NCI-H1048 (cell line): ENCODE measurements at regions not wholly inside any gene's neighbourhood (a gene's known extent, or its start where the extent isn't known, plus 50 kb on each side); places are given as distances from the start of the nearest gene placed in this dataset.

Source experiments
- DNase-seq: peaks from one replicate; lab custom pipeline; 2025; lab: John Stamatoyannopoulos, UW

DNA sequence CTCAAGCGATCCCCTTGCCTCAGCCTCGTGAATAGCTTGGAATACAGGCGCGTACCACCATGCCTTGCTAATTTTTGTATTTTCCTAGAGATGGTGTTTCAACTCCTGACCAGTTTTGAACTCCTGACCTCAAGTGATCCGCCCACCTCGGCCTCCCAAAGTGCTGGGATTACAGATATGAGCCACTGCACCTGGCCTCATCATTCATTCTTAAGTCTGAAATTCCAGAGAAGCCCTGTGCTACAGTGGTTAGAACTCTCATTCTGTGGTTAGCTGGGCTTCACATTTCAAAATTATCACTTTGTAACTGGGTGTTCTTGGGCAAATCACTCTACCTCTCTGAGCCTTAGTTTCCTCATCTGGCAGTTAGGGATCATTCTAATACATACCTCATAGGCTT is 86.1 kb upstream of the POU3F1 start:
- DNase-seq: no peak

DNA sequence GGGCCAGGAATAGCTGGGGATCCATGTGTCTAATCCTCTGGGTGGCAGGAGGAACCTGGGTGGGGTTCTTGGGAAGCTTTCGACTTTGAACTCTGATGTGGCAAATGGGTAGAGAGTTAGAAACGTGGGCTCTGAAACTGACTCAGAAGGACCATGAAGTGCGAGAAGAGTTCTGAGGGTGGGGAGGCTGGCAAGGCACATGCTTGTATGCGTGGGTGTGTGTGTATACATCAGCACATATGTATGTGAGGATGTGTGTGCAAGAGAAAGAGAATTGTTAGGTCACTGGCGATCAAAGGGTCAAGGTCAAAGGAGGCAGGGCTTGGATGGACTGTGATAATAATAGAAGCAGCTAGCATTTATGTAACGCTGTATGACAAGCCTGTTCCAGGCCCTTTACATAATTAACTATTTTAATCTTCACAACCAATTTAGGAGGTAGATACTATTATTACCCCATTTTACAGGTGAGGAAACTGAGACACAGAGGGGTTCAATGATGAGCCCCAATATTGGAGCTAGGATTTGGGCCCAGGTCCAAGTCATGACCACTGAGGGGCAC is 84.5 kb upstream of the POU3F1 start:
- no peak for DNase-seq

DNA sequence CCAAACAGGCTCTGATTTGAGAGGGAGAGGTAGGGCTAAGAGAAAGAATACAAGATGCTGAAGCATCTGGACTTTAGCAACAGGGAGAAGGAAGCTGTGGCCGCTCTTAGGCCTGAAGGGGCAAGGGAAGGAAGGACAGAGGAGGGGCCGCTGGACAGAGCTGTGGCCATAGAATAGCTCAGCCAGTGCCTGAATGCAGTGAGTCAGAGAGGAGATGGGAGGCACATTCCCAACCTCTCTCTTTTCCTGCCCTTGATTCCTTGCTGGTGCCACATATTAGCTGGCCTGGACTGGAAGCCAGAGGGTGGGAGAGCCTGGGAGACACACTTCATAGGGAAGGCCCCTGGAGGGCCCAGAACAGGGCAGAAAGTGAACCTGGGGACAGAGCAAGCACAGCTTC is 83.4 kb upstream of the POU3F1 start:
- no peak for DNase-seq

DNA sequence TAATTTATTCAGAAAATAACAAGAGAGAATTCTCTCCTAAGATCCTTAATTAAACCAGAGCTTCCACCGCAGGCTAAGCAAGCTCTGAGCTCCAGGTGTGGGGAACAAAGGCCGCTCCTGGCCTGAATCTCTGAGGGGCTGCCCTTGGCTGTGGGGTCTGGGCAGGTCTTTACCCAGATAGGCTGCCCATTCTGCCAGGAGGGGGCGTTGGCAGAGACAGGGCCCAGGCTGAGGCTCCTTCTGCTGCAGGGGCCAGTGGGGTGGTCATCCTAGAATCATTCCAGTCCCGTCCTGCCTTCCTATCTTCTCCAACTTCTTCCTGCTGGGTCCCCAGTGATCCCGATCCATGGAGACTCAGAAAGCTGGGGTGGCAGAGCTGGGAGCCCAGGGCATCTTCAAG is 82.9 kb upstream of the POU3F1 start:
- DNase-seq: no peak

DNA sequence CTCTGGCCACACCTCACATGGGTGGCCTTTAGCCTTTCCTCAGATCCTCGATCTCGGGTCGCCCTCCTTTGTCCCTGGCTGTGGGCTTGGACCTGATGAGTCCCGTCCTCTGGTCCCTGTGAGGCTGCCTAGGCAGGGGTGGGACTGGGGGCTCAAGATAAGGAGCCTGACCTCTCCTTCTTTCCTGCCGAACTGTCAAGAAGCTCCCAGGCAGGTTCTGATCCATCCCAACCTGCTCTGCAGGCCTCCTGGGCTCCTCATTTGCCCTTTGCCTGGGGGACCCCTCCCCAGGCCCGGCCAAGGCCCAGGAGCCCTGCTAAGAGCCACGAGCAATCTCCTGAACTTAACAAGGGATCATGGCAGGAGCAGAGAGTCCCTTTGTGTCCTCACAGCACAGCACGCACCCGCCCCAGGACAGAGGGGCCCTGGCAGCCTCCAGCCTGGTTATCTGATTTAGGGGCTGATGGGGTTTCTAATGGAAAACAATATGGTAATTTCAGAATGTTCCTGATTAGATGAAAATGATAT is 82.4 kb upstream of the POU3F1 start:
- DNase-seq: no peak

DNA sequence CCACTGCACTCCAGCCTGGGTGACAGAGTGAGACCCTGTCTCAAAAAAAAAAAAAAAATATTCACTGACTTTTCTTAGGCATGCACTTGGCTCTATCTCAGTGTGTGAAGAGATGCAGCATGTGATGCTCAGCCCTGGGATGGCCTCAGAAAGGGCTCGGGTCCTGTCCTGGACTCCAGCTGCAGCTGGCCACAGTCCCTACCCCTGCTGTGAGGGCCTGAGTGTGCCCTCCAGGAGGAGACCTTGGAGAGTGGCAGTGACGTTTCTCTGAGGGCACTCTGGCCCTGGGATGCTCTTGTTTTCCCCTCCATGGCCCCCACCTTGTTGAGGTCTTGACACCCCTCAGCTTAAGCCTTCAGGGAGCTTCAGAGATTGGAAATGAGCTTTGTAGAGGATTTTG is 81.9 kb upstream of the POU3F1 start:
- DNase-seq: no peak

DNA sequence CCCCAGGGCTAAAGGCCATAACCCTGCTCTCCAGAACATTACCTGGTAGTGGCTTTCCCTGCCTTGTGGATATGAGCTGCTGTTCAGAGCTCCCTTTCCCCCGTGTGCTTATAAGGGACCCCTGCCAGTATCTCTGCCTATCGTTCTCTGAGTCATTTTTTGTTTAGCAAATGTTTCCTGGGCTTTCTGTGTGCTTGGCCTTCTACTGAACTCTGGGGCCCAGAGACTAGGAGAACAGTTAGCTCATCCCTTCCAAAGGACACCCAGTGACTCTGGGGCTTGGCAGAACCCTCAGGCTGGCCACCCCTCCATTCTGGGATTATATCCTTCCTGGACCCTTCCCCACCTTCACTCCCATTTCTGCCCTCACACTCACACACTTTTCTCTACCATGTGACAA is 80.8 kb upstream of the POU3F1 start:
- no peak for DNase-seq

DNA sequence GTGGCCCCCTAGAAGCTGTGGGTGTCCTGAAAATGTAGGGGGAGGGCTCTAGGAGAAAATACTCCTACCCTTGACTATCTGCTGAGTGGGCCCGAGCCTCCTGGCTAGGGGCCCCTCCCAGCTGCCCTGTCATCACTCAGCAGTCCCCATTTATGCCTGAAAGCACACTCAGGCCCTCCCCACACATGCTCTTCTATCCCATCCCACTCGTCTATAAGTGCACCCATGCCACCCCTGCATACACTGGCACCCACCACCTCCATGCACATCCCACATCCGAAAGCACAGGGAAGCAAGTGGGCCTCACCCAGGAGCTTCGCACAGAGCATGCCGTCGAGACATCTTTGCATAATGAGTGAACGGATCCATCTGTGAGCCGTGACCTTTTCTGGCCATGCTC is 80.4 kb upstream of the POU3F1 start:
- no peak for DNase-seq

DNA sequence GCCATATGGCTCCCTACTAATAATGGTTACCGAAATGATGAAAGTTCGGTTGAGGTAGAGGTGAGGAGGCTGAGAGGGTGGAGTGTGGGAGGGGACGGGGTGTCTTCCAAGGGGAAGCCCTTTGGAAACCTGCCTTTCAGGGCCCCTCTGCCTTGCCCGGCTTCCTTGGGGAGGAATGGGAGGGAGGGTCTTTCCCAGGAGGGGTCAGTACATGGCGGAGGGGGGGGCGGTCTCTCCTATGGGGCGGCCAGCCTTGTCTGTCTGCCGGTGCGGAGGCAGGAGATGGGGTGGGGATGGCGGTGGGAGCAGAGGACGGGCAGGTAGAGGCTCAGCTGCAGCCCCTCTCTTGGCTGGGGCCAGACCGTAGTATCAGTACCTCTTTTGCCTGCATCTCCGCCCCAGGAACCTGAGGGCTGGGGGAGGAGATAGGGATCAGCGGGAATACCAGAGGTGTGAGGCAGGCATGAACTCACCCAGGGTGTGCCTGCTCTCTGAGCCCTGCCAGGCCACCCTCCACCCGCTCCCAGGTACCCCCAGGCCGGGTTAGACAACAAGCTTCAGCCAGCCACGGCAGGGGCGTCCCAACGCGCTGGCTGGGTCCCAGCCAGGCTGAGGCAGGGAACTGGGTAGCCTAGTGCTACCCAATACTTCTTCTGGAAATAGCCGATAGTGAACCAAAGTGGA is 79.4 kb upstream of the POU3F1 start:
- no peak for DNase-seq

DNA sequence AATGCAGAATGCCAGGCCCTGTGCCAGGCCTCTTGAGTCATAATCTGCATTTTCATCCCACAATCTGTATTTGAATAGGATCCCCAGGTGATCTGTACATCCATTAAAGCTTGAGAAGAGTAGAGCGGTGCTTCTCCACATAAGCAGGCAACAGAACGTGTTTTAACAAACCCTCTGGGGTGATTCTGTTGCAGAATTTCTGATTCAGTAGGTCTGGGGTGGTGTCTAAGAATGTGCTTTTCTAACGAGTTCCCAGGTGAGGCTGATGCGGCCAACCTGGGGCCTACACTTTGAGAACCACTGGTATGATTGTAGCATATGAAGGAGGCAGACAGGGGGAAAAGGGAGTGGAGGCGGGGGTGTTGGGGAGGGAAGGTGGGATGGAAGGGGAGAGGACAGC is 78.4 kb upstream of the POU3F1 start:
- DNase-seq: no peak

DNA sequence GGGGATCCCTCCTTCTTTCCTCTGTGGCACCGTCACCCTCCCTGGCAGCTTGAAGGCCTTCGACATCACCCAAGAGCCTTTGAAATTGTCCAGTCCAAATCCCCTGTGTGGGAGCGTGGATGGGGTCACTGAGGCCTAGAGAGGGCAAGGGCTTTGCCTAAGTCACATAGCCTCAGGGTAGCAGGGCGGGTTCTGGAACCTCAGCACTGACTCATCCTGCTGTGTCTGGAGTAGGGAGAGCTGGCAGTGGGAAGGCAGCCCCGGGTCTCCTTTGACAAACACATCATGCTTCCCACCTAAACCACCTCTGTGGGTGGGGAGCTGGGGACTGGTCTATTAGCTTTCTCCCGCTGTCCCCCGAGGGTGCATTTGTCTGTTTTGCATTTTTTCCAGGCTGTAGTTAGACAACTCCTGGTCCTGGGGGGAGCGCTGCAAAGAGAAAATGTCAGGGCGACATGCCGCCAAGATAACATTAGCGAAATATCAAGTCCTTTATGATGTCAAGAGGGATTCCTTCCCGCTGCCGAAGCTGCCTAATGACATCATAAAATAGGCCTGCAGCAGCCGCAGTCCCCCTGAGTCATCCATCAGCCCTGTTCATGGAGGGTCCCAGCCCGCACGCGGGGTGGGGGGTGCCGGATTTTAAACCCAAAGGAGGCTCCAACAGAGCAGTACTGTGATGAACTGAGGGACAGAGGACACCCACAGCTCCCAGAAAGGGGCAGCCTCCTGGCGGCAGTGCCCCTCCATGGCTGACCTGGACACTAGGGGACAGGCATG is 77.0 kb upstream of the POU3F1 start:
- DNase-seq: no peak

DNA sequence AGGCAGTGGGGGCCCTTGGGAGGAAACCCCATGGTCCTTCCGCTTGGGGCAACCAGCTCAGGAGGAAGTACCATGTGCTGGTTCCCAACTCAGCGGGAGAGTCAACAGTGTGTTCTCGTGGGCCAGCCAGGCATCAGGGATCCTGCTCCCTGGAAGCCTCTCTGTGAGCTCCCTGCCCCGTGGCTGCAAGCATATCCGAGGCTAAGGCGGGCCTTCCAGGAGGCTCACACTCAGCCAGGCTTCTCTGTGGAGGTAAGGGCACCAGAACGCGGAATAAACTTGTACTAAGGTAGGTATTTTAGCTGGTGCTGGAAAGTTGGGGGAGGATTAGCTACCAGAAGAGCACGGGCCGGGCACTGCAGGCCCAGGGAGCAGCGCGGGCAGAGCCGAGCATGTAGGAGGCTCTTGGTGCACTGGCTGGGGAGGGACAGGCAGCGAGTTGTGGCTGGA is 74.7 kb upstream of the POU3F1 start:
- no peak for DNase-seq

DNA sequence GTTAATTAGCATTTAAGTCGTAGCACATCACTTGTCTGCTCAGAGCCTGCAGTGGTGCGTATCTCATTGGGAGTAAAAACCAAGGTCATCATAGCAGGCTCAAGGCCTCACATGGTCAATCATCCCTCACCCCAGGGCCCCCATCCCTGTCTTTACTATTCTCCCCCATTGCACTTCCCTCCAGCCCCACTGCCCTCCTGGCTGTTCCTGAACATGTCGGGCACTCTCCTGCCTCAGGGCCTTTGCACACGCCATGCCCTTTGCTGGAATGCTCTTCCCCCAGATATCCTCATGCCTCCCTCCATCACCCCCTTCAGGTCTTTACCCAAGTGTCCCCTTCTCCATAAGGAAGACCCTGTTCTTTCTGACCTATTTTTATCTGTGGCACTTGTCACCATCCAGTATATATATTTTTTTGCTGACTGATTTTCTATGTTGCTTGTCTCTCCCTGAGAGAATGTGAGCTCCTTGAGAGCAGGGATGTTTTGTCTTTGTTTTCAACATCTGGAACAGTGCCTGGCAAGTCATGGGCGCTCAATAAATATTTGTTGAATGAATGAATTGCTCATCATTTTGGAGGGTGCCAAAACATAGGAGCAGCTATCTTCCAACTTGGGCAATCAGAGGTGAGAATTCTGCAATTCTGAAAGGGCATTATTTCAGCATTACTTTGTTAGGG is 74.1 kb upstream of the POU3F1 start:
- no peak for DNase-seq

DNA sequence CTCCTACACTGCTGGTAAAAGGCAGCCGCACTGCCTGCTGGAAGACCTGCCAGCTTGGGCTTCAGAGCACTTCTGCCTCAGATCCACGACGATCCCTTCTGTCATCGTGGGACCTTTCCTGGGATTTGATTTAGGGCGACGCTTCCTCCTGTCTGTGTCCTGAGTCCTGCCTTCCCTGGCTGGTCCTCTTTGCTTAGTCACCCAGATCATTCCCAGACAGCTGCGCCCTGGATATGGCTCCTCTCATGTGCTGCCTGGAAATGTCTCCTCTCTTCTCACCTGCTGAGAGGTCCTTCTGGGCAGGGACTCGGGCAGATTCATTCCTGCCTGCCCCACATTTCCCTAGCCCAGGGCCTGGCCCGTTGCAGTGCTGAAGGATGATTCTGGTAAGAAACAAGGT is 72.4 kb upstream of the POU3F1 start:
- no peak for DNase-seq

DNA sequence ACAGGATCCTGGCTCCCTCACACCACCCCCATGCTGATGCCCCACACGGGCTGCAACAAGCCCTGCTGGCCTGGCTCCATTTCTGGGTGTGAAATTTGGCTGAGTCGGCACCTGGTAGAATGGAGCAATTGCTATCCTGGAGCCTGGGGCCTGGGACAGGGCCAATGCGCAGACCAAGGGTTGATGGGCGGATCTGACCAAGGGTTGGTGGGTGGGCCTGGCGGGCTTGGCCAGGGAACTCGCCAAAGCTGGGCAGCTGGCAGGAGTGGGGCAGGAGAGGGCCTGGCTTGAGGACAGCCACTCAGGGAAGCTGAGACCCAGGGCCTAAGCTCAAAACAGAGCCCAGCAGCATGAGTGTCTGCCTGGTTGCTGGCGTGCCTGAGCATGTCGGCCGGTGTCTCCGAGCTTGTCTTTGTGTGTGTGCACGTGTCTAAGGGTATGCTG is 70.9 kb upstream of the POU3F1 start:
- DNase-seq: no peak

DNA sequence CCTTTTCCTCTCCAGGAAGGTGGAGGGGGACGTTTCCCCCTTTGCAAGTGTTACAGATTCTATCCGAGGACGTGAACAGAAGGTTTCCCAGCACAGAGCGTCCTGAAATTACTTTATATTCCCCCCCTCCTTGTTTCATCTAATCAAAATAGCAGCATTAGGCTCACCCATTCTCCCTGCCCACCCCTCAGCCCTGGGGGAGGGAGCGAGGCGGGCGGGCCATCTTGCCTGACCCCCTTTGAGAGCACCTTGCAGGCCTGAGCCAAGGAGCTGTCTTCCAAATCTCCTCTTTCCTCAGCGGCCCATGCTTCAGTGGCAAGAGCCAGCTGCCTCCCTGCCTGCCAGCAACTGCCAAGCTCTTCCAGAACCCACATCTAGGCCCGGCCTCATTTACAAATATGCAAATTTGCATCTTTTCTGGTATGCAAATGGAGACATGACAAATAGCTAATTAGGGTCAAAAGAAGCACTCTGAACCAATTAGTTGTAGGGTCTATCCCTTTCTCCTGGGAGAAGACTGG is 69.1 kb upstream of the POU3F1 start:
- DNase-seq: no peak

DNA sequence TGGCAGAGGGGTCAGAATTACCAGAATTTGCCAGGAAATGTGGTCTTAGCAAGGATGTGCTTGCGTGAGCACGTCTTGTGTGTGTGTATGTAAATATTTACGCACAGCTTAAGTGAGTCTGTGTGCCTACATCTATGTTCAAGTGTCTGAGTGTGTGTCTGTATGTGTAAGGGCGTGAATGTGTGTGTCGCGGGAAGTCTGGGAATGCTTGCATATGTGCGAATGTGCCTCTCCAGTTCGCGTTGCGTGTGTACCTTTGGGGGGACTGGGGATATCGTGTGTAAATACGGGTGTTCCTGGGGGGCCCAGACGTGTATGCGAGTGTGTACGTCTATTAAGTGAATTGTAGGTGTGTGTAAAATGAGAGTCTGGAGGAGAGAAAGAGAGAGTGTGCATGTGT is 68.6 kb upstream of the POU3F1 start:
- no peak for DNase-seq

DNA sequence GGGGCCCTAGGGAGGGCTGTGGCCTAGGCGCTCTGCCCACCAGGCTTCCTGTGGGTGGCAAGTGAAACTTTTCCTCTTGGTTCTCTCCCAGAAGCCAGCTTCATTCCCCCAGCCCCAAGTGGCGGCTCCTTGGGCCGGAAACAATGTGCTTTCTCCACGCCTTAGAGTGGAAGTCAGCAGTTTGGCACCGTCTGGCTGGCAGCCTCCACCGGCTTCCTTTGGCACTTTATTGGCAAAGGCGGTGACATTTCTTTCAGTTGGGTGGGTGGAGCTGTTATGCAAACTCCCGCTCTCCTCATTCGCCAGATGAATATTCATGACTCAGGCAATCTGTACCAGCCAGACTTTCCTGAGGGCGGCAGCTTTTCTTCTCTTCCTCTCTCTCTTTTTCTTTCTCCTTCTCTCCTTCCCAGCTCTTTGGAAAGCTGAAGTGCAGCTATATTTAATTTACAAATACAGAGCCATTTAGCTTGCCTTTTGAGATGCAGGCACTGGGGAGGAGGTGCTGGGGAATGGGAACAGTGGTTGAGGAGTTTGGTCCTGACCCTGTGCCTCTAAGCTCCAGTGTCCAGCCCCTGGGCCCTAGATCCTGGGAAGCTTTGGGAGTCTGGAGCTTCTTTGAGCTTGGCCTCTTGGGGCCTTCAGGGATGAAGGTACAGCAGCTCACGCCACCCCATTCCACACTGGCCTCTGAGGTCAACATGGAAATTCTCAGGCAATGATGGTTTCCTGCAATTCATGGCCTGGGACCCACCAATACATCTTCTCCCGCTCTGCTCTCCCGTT is 67.8 kb upstream of the POU3F1 start:
- DNase-seq: no peak

DNA sequence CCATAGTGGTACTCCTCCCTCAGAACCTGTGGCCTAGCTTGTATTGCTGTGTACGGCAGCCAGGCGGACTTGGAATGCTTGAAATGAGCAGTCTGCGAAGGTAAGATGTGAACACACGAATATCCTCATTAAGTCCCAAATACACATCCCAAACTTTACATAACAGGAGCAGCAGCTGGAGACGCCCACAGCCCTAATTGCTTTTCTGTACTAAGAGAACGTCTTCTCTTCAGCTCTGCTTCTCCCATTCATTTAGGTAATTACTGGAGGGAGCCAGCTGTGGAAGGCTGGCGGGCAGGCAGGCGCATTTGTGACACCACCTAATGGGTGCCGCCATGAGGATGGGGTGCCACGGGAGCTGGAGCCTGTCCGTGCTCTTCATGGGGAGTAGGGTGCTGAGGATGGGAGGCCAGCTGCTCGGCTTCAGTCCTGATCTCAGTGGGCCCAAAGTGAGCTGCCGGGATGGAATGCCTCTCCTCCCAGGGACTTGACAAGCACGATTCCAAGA is 66.6 kb upstream of the POU3F1 start:
- DNase-seq: no peak

DNA sequence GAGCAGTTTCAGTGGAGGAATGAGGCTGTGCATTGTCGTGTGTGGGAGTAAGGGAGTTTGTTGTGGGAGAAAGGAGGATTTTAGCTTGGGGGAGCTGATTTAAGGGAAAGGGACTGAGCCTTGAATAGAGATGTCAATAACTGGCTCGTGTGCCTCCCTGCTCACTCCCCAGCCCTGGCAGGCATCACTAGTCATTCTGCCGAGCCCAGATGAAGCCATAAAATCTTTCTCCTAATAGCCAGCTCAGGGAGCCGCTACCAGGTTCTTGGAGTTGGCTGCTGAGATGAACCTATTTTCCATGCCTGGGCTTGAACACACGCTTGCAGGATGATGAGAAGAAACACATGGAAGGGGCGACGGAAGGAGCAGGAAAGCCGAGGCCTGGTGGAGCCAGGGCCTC is 65.0 kb upstream of the POU3F1 start:
- no peak for DNase-seq

DNA sequence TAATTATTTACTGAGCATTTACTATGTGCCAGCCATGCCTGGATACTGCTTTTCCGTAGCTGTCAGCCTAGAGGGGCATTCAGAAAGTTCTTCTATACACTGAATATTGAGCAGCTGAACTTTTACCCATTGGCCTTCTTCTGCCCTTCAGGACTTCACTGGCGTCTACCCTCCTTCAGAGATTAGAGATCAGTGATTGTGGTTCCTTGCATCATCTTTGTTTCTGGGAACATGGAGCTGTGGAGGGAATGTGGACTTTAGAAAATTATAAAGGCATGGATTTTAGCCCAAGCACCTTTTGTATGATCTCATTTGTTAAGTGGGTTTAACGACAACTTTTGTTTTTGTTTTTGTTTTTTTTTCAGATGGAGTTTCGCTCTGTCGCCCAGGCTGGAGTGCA is 58.7 kb upstream of the POU3F1 start:
- DNase-seq: no peak
